HCT116 (cell line): ENCODE measurements at regions not wholly inside any gene's neighbourhood (a gene's known extent, or its start where the extent isn't known, plus 50 kb on each side); places are given as distances from the start of the nearest gene placed in this dataset.

ENCODE experiments used
- ATAC-seq: fragments of 200-7000 bp; cut with Tn5 transposase; 2 replicates; pipeline ENCODE4 v1.9.1; 2020; ENCODE audit warnings: mild to moderate bottlenecking, moderate library complexity
- BruUV-seq: library from RNA; stranded (reverse); fragments of 400-500 nt; replicated peaks from 2 replicates; lab custom pipeline; 2021; lab: Mats Ljungman, UMichigan
- CTCF ChIA-PET: fragments of 300-600 bp; sonication (Branson Sonifier 250); formaldehyde crosslinking; loops from one replicate; lab custom pipeline; 2021; ENCODE audit warnings: antibody characterized with exemption; lab: Charles Lee
- POLR2A ChIA-PET: fragments of 300-600, 350-600 bp; sonication (Branson Sonifier 250); formaldehyde crosslinking; loops from one replicate; lab custom pipeline; 2021; ENCODE audit warnings: antibody characterized with exemption; lab: Charles Lee
- RAD21 ChIA-PET, 2 experiments: fragments of 300-600 bp; sonication (Branson Sonifier 250); formaldehyde crosslinking; loops; one replicate each; lab custom pipeline; 2023; ENCODE audit warnings: low total read pairs in 2 of 2; ENCODE audit not compliant: uncharacterized antibody in 2 of 2, unreplicated experiment in 2 of 2, low non-redundant PET in 1 of 2; lab: Charles Lee
- DNase-seq: peaks from one replicate; pipeline ENCODE4 v3.0.0-alpha.2; 2010; ENCODE audit warnings: low read depth, low spot score
- H2AFZ ChIP-seq: fragments of 200-600 bp; shearing (Covaris generic), sonication (generic); 2 replicates; pipeline ENCODE4 v1.6.1; 2017; ENCODE audit warnings: low read depth, mixed run types, mixed read lengths, antibody characterized with exemption, low read length; ENCODE audit not compliant: poor library complexity, severe bottlenecking
- H3K27ac ChIP-seq: 2 replicates; pipeline ENCODE4 v1.5.1; 2012; ENCODE audit warnings: low read depth, low read length
- H3K27me3 ChIP-seq: fragments of 200-600 bp; sonication (generic); 2 replicates; pipeline ENCODE4 v1.6.1; 2016; ENCODE audit warnings: mixed run types, low read length, mixed read lengths; ENCODE audit not compliant: insufficient read depth
- H3K36me3 ChIP-seq, 2 experiments: fragments of 200-500 bp in 1 of 2; fragments of 200-600 bp in 1 of 2; sonication (Bioruptor generic) in 1 of 2; sonication (generic) in 1 of 2; 2 replicates each; pipeline versions ENCODE4 v1.5.1 to v1.6.1; 2014 to 2016; ENCODE audit warnings: low read length in 2 of 2, inconsistent platforms in 1 of 2, mixed read lengths in 1 of 2, mixed run types in 1 of 2; ENCODE audit not compliant: insufficient read depth in 2 of 2, control insufficient read depth in 1 of 2
- H3K4me1 ChIP-seq, 2 experiments: fragments of 200-600 bp in 1 of 2; sonication (generic) in 1 of 2; 2 replicates each; pipeline versions ENCODE4 v1.5.1 to v1.6.1; 2012 to 2017; ENCODE audit warnings: low read length in 2 of 2, inconsistent platforms in 1 of 2, mild to moderate bottlenecking in 1 of 2, mixed read lengths in 1 of 2, mixed run types in 1 of 2, moderate library complexity in 1 of 2; ENCODE audit not compliant: insufficient read depth in 2 of 2, control insufficient read depth in 1 of 2
- H3K4me2 ChIP-seq: fragments of 200-600 bp; sonication (generic); 2 replicates; pipeline ENCODE4 v1.6.1; 2017; ENCODE audit warnings: mixed run types, low read length, mixed read lengths
- H3K4me3 ChIP-seq, 2 experiments: fragments of 200-600 bp in 1 of 2; sonication (generic) in 1 of 2; replicated peaks in 1 of 2; 2 replicates each; pipeline ENCODE4 v1.5.1; 2011 to 2016; ENCODE audit warnings: low read length in 2 of 2, control low read depth in 1 of 2, low read depth in 1 of 2, mild to moderate bottlenecking in 1 of 2, mixed read lengths in 1 of 2, mixed run types in 1 of 2
- H3K79me2 ChIP-seq: fragments of 200-600 bp; sonication (generic); 2 replicates; pipeline ENCODE4 v1.6.1; 2017; ENCODE audit warnings: mild to moderate bottlenecking, mixed run types, low read length, moderate library complexity, mixed read lengths; ENCODE audit not compliant: insufficient read depth
- H3K9ac ChIP-seq: fragments of 200-600 bp; sonication (generic); 2 replicates; pipeline ENCODE4 v1.6.1; 2016; ENCODE audit warnings: low read length, mixed read lengths
- H3K9me2 ChIP-seq: fragments of 200-600 bp; sonication (generic), shearing (Covaris generic); 2 replicates; pipeline ENCODE4 v1.6.1; 2017; ENCODE audit warnings: mixed run types, mild to moderate bottlenecking, moderate library complexity; ENCODE audit not compliant: insufficient read depth
- H3K9me3 ChIP-seq, 2 experiments: fragments of 200-500 bp in 1 of 2; fragments of 200-600 bp in 1 of 2; sonication (Bioruptor generic) in 1 of 2; sonication (generic) in 1 of 2; 2 replicates each; pipeline ENCODE4 v1.6.1; 2014 to 2017; ENCODE audit warnings: low read length in 2 of 2, mixed read lengths in 2 of 2, inconsistent platforms in 1 of 2, low read depth in 1 of 2, mild to moderate bottlenecking in 1 of 2, mixed run types in 1 of 2, moderate library complexity in 1 of 2; ENCODE audit not compliant: control insufficient read depth in 1 of 2, insufficient read depth in 1 of 2
- H4K20me1 ChIP-seq: fragments of 200-600 bp; sonication (generic), shearing (Covaris generic); 2 replicates; pipeline ENCODE4 v1.6.1; 2017; ENCODE audit warnings: mixed run types, mild to moderate bottlenecking, moderate library complexity; ENCODE audit not compliant: insufficient read depth
- ATF3 ChIP-seq: IDR thresholded peaks from 2 replicates; pipeline ENCODE4 v1.6.1; 2012
- CBX3 ChIP-seq: IDR thresholded peaks from 2 replicates; pipeline ENCODE4 v1.6.1; 2012; ENCODE audit warnings: low read depth
- CEBPB ChIP-seq: IDR thresholded peaks from 2 replicates; pipeline ENCODE4 v1.6.1; 2012; ENCODE audit warnings: low read depth
- EGR1 ChIP-seq: IDR thresholded peaks from 2 replicates; pipeline ENCODE4 v1.6.1; 2012; ENCODE audit warnings: low read depth
- ELF1 ChIP-seq: IDR thresholded peaks from 2 replicates; pipeline ENCODE4 v1.6.1; 2012; ENCODE audit warnings: low read depth, borderline replicate concordance
- FOSL1 ChIP-seq: IDR thresholded peaks from 2 replicates; pipeline ENCODE4 v1.6.1; 2012; ENCODE audit warnings: low read depth
- JUND ChIP-seq: IDR thresholded peaks from 2 replicates; pipeline ENCODE4 v1.6.1; 2012
- POLR2A ChIP-seq: IDR thresholded peaks from 2 replicates; pipeline ENCODE4 v1.7.0; 2011; ENCODE audit warnings: borderline replicate concordance; ENCODE audit not compliant: insufficient read depth, insufficient read length; ENCODE audit errors: extremely low read depth
- POLR2AphosphoS5 ChIP-seq: IDR thresholded peaks from 2 replicates; pipeline ENCODE4 v1.6.1; 2011; ENCODE audit warnings: mild to moderate bottlenecking, low read depth, low read length, moderate library complexity
- RAD21 ChIP-seq: IDR thresholded peaks from 2 replicates; pipeline ENCODE4 v1.6.1; 2012; ENCODE audit warnings: low read depth, mild to moderate bottlenecking
- SIN3A ChIP-seq: IDR thresholded peaks from 2 replicates; pipeline ENCODE4 v1.6.1; 2012; ENCODE audit warnings: low read depth
- SP1 ChIP-seq: IDR thresholded peaks from 2 replicates; pipeline ENCODE4 v1.6.1; 2012; ENCODE audit warnings: low read depth
- SRF ChIP-seq: IDR thresholded peaks from 2 replicates; pipeline ENCODE4 v1.6.1; 2012; ENCODE audit warnings: low read depth
- TCF7L2 ChIP-seq: IDR thresholded peaks from 2 replicates; pipeline ENCODE4 v1.7.0; 2011; ENCODE audit warnings: borderline replicate concordance, inconsistent platforms; ENCODE audit not compliant: insufficient read depth, insufficient read length; ENCODE audit errors: extremely low read depth
- ZFX ChIP-seq: fragments of 450-650 bp; IDR thresholded peaks from 2 replicates; pipeline ENCODE4 v1.6.1; 2017
- ZNF274 ChIP-seq: fragments of 200-500 bp; sonication (Bioruptor generic); IDR thresholded peaks from 2 replicates; pipeline ENCODE4 v1.6.1; 2014; ENCODE audit warnings: mild to moderate bottlenecking, low read depth, low read length, inconsistent platforms
- intact Hi-C: fragments of 100-400 bp; cut with micrococcal nuclease; formaldehyde crosslinking; loops from 2 replicates; pipeline ENCODE4 v1.10.0; 2022
- TF ChIP-seq, protein P1 (sequence below): IDR thresholded peaks from 2 replicates; pipeline ENCODE4 v1.6.1; 2012

GRCh38 chr18:59959073-59959472 lies 59.3 kb downstream of the PMAIP1 start:
- Histone ChIP-seq H2AFZ (peak overlapping the region; percentile 7), H3K79me2 (no peaks in the 10 kb centered on the region), H3K9ac (peak overlapping the region; percentile 37), H4K20me1 (no peaks in the 10 kb centered on the region), H3K27ac (peak overlapping the region; percentile 54; the same call in 1 of the 2 replicates), H3K4me2 (peak overlapping the region; percentile 70), H3K9me2 (no peaks in the 10 kb centered on the region), H3K4me1 (peaks cover 65 to 79% of the 10 kb centered on the region in 2 experiments), H3K9me3 (no peaks in the 10 kb centered on the region), H3K4me3 (peak overlapping the region in 1 of 2 experiments; percentile 23; a peak in 1 of 4 replicates), H3K27me3 (no peaks in the 10 kb centered on the region), H3K36me3 (no peaks in the 10 kb centered on the region)
- intact Hi-C loops, result loop anchor here (2.0 kb wide), 1 partner anchor 122 kb away; no protein-coding TSS in a partner anchor
- ChIA-PET POLR2A (interaction anchor here (1.3 kb wide), 1 partner anchor 59 kb away, joined by 4 read pairs; the partner anchor contains the start of gene PMAIP1), RAD21 (no interaction called here), CTCF (no interaction called here)
- TF ChIP-seq FOSL1, result peak; percentile 89
- TF ChIP-seq ZFX, result no peak
- peak; percentile 61; the same call in 1 of the 2 replicates for TF ChIP-seq SRF
- TF ChIP-seq POLR2A, result no peak
- peak; percentile 63 for TF ChIP-seq CEBPB
- TF ChIP-seq ZNF274, result no peak
- TF ChIP-seq CBX3, result peak; percentile 62; the same call in 1 of the 2 replicates
- TF ChIP-seq SIN3A, result peak; percentile 40; the same call in 1 of the 2 replicates
- no peak for TF ChIP-seq RAD21
- TF ChIP-seq, protein P1, sequence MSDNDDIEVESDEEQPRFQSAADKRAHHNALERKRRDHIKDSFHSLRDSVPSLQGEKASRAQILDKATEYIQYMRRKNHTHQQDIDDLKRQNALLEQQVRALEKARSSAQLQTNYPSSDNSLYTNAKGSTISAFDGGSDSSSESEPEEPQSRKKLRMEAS, result 0 out of 2 replicates have a peak, but pooled peaks have one; percentile 34
- TF ChIP-seq SP1, result peak; percentile 76
- no peak; the same call in 1 of the 2 replicates for TF ChIP-seq ELF1
- TF ChIP-seq TCF7L2, result no peak
- no peak for TF ChIP-seq ATF3
- no peak for TF ChIP-seq EGR1
- peak; percentile 25; the same call in 1 of the 2 replicates for TF ChIP-seq POLR2AphosphoS5
- peak; percentile 89 for TF ChIP-seq JUND
- BruUV-seq, result no TSS peak
- peak; percentile 52 for ATAC-seq
- peak; percentile 58 for DNase-seq
